Astrocyte (in vitro differentiated cells and primary cell): ENCODE measurements at regions not wholly inside any gene's neighbourhood (a gene's known extent, or its start where the extent isn't known, plus 50 kb on each side); places are given as distances from the start of the nearest gene placed in this dataset.

Experiments used
- DNase-seq: peaks from one replicate; pipeline ENCODE4 v3.0.0-alpha.2; 2010; ENCODE audit warnings: low read depth
- FAIRE-seq: peaks from 2 replicates; lab custom pipeline; 2011; peaks lifted over from hg19 to GRCh38; lab: Jason Lieb, UNC
- H2AFZ ChIP-seq: 2 replicates; pipeline ENCODE4 v1.6.0; 2012; ENCODE audit warnings: low read depth, low read length, inconsistent platforms
- H3K27ac ChIP-seq: 2 replicates; pipeline ENCODE4 v1.5.1; 2011; ENCODE audit warnings: low read depth, low read length, inconsistent platforms
- H3K27me3 ChIP-seq: 2 replicates; pipeline ENCODE4 v1.6.0; 2011; ENCODE audit warnings: low read length, inconsistent platforms; ENCODE audit not compliant: insufficient read depth
- H3K36me3 ChIP-seq: 2 replicates; pipeline ENCODE4 v1.5.1; 2011; ENCODE audit warnings: low read length, inconsistent platforms; ENCODE audit not compliant: insufficient read depth
- H3K4me1 ChIP-seq: 2 replicates; pipeline ENCODE4 v1.5.1; 2011; ENCODE audit warnings: low read length, inconsistent platforms; ENCODE audit not compliant: insufficient read depth
- H3K4me2 ChIP-seq: 2 replicates; pipeline ENCODE4 v1.6.0; 2012; ENCODE audit warnings: low read length, inconsistent platforms
- H3K4me3 ChIP-seq: 2 replicates; pipeline ENCODE4 v1.5.1; 2011; ENCODE audit warnings: low read depth, mild to moderate bottlenecking, low read length, inconsistent platforms; ENCODE audit not compliant: insufficient read depth
- H3K79me2 ChIP-seq: 2 replicates; pipeline ENCODE4 v1.6.0; 2012; ENCODE audit warnings: mild to moderate bottlenecking, low read length, inconsistent platforms; ENCODE audit not compliant: insufficient read depth
- H3K9ac ChIP-seq: 2 replicates; pipeline ENCODE4 v1.6.0; 2012; ENCODE audit warnings: mild to moderate bottlenecking, low read length, inconsistent platforms
- H3K9me3 ChIP-seq: 2 replicates; pipeline ENCODE4 v1.5.1; 2012; ENCODE audit warnings: low read depth, mild to moderate bottlenecking, low read length, inconsistent platforms; ENCODE audit not compliant: insufficient read depth
- H4K20me1 ChIP-seq: 2 replicates; pipeline ENCODE4 v1.6.0; 2012; ENCODE audit warnings: low read length, inconsistent platforms; ENCODE audit not compliant: insufficient read depth
- H3K27ac Mint-ChIP-seq: one replicate; pipeline ENCODE4 v1.8.0; 2021; ENCODE audit warnings: mild to moderate bottlenecking, mixed read lengths; ENCODE audit not compliant: unreplicated experiment
- H3K27me3 Mint-ChIP-seq: one replicate; pipeline ENCODE4 v1.8.0; 2021; ENCODE audit warnings: low read depth, mixed read lengths; ENCODE audit not compliant: unreplicated experiment
- H3K36me3 Mint-ChIP-seq: one replicate; pipeline ENCODE4 v1.8.0; 2021; ENCODE audit warnings: low read depth, mixed read lengths; ENCODE audit not compliant: unreplicated experiment
- H3K4me1 Mint-ChIP-seq: one replicate; pipeline ENCODE4 v1.8.0; 2021; ENCODE audit warnings: low read depth, mixed read lengths; ENCODE audit not compliant: unreplicated experiment
- H3K4me3 Mint-ChIP-seq: one replicate; pipeline ENCODE4 v1.8.0; 2021; ENCODE audit warnings: mild to moderate bottlenecking, moderate library complexity, mixed read lengths; ENCODE audit not compliant: unreplicated experiment
- H3K9me3 Mint-ChIP-seq: one replicate; pipeline ENCODE4 v1.8.0; 2021; ENCODE audit warnings: mild to moderate bottlenecking, mixed read lengths; ENCODE audit not compliant: unreplicated experiment
- EZH2 ChIP-seq: IDR thresholded peaks from 2 replicates; pipeline ENCODE4 v1.6.1; 2012; ENCODE audit warnings: mild to moderate bottlenecking, low read length, inconsistent platforms; ENCODE audit not compliant: insufficient read depth
- microRNA-seq: library from miRNA; unstranded; fragments of <30 nt; microRNA quantifications from one replicate; pipeline ENCODE4 v1.2.0, GENCODE V29; 2020
- TF ChIP-seq, protein P1 (sequence below): IDR thresholded peaks from 2 replicates; pipeline ENCODE4 v1.5.1; 2011; ENCODE audit warnings: low read depth, mild to moderate bottlenecking, inconsistent platforms, low read length, moderate library complexity; ENCODE audit not compliant: insufficient read depth

DNA sequence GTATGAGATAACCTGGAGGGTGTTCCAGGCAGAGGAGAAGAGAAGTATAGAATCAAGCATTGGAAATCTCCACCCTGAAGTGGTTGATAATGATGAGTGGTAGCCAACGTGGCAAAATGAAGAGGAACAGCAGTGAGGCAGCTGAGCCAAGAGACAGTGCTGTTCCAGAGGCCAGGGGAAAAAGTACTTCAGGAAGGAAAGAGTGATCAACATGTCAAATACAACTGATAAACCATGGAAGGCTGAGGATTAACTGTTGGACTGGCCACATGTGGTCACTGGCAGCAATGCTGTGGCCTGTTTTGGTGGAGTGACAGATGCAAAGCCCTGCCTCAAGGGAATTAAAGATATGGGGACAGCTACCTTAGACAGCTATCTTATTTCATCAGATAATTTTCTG is 51.9 kb upstream of the RMP24 start:
- Histone ChIP-seq H3K9ac (no peak overlapping the region), H3K9me3 (no peaks in the 10 kb centered on the region), H3K27me3 (peaks cover 13% of the 10 kb centered on the region), H3K27ac (no peak overlapping the region), H3K4me2 (no peak overlapping the region), H3K79me2 (no peaks in the 10 kb centered on the region), H2AFZ (no peak overlapping the region), H3K4me3 (no peak overlapping the region), H4K20me1 (no peaks in the 10 kb centered on the region), H3K4me1 (no peaks in the 10 kb centered on the region), H3K36me3 (no peaks in the 10 kb centered on the region)
- H3K27ac Mint-ChIP-seq: no peak overlapping the region
- DNase-seq (no peak), FAIRE-seq (no peak)
- H3K4me3 Mint-ChIP-seq: no peak overlapping the region
- H3K9me3 Mint-ChIP-seq: no peaks in the 10 kb centered on the region
- no peak for TF ChIP-seq EZH2
- TF ChIP-seq, protein P1, sequence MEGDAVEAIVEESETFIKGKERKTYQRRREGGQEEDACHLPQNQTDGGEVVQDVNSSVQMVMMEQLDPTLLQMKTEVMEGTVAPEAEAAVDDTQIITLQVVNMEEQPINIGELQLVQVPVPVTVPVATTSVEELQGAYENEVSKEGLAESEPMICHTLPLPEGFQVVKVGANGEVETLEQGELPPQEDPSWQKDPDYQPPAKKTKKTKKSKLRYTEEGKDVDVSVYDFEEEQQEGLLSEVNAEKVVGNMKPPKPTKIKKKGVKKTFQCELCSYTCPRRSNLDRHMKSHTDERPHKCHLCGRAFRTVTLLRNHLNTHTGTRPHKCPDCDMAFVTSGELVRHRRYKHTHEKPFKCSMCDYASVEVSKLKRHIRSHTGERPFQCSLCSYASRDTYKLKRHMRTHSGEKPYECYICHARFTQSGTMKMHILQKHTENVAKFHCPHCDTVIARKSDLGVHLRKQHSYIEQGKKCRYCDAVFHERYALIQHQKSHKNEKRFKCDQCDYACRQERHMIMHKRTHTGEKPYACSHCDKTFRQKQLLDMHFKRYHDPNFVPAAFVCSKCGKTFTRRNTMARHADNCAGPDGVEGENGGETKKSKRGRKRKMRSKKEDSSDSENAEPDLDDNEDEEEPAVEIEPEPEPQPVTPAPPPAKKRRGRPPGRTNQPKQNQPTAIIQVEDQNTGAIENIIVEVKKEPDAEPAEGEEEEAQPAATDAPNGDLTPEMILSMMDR: no peak
- H3K36me3 Mint-ChIP-seq: no peaks in the 10 kb centered on the region
- no peaks in the 10 kb centered on the region for H3K4me1 Mint-ChIP-seq
- peaks cover 4% of the 10 kb centered on the region for H3K27me3 Mint-ChIP-seq

Small RNA genes in the stretch of these regions (microRNA-seq; reads per million reads assigned to microRNA genes)
- gene MIR187: 168 reads per million, percentile 69 among the genes with 10 or more reads in this experiment
